HG03378 (cell line): ENCODE measurements at regions not wholly inside any gene's neighbourhood (a gene's known extent, or its start where the extent isn't known, plus 50 kb on each side); places are given as distances from the start of the nearest gene placed in this dataset.
"Not testable (repeated sequence)": the region's sequence is repeated elsewhere in the genome, so short reads cannot be mapped to it uniquely, and the experiment has no call there.

Experiments
- ATAC-seq: cut with Tn5 transposase; IDR thresholded peaks from one replicate; pipeline ENCODE4 v1.9.1; 2021; ENCODE audit warnings: mild to moderate bottlenecking, moderate library complexity; ENCODE audit not compliant: unreplicated experiment

GRCh38 chr7:149569025-149569725 lies 71.6 kb upstream of the ZNF746 start:
- no peak for ATAC-seq

- ATAC-seq, result no peak
These were observed 70.6 kb upstream of the ZNF746 start for GRCh38 chr7:149568218-149568617.

GRCh38 chr7:149566103-149566502 lies 68.5 kb upstream of the ZNF746 start:
- no peak for ATAC-seq

DNA sequence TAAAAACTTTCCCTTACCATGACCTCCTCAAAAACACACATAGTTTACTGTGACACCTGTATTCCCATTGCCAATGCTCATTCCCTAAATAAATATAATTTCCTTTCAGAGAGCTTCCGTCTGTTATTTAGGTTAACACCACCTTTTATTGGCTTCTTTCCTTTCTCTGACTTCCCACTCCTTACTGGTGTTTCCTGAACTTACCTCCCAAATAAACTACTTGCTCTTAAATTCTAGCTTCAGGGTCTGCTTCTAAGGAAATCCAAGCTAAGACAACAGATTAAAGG lies 67.4 kb upstream of the ZNF746 start:
- ATAC-seq, result no peak

DNA sequence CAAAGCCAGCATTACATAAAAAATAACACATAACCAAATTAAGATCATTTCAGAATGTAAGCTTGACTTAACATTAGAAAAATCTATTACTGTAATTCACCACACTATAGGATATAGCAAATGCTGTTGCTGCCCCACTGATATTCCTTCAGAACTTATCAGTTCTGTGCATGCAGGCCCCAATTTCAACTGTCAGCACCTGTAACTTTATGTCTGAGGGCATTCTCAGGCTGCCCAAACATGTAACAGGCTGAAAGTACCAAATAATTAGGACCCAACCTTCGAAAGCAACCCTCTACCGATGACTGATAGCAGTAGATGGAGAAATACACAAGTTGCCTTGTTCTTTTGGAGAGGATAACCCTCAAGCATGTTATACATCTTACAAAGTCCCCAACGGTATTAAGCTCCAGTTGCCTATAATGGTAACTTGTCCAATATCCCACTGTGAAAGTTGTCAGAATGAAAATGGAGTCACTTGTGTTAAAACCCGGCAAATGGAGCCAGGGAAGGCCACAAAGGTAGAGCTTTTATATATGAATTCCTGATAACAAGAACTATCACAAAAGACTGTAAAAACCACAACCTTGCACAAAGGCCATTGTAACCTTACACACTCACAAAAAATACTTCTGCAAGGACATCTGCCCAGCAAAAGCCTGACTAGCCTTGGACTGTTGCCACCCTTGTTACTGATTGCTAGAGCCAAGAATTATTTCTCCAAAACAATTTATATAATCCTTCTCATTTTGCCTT lies 66.9 kb upstream of the ZNF746 start:
- no peak for ATAC-seq

GRCh38 chr7:149562602-149563001 lies 65.0 kb upstream of the ZNF746 start:
- ATAC-seq, result no peak

GRCh38 chr7:149561072-149561471 lies 63.5 kb upstream of the ZNF746 start:
- no peak for ATAC-seq

DNA sequence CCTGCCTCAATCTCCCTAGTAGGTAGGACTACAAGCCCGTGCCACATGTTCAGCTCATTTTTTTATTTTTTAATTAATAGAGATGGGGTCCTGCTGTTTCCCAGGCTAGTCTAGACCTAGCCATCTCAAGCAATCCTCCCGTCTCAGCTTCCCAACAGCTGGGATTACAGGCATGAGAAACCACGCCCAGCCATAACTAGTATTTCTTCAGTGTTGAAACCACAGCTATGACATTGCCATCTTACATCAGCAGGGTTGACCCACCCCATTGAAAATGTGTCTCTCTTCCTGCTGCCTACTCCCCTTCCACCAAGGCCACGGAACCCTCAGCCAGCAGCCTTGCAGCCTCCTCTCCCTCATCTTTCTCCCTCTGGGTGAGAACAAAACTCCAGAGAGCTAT lies 62.1 kb upstream of the ZNF746 start:
- no peak for ATAC-seq

- no peak for ATAC-seq
These were observed 60.7 kb upstream of the ZNF746 start for GRCh38 chr7:149558149-149558861.

- not testable (repeated sequence) for ATAC-seq
These were observed 58.9 kb upstream of the ZNF746 start for GRCh38 chr7:149556525-149556924.

GRCh38 chr7:149554821-149555220 lies 57.2 kb upstream of the ZNF746 start:
- not testable (repeated sequence) for ATAC-seq

DNA sequence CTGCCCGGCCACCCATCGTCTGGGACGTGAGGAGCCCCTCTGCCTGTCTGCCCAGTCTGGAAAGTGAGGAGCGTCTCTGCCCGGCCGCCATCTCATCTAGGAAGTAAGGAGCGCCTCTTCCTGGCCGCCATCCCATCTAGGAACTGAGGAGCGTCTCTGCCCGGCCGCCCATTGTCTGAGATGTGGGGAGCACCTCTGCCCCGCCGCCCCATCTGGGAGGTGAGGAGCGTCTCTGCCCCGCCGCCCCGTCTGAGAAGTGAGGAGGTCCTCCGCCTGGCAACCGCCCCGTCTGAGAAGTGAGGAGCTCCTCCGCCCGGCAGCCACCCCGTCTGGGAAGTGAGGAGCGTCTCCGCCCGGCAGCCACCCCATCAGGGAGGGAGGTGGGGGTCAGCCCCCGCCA lies 56.4 kb upstream of the ZNF746 start:
- not testable (repeated sequence) for ATAC-seq

- no peak for ATAC-seq
These were observed 55.2 kb upstream of the ZNF746 start for GRCh38 chr7:149552799-149553198.
